Liver (tissue), 8 donors: ENCODE measurements at regions not wholly inside any gene's neighbourhood (a gene's known extent, or its start where the extent isn't known, plus 50 kb on each side); places are given as distances from the start of the nearest gene placed in this dataset.
A peak's percentile ranks its signal among the peaks of the same experiment; 100 is the strongest.

ENCODE experiments used
- DNase-seq: peaks from one replicate; pipeline ENCODE4 v3.0.0-alpha.2; 2017; ENCODE audit warnings: low spot score
- H3K27ac ChIP-seq, 2 donors: one replicate each; pipeline ENCODE4 v1.7.0; 2013; ENCODE audit warnings: inconsistent platforms in 2 of 2, low read length in 2 of 2, control low read depth in 1 of 2, low read depth in 1 of 2, mild to moderate bottlenecking in 1 of 2
- H3K27me3 ChIP-seq, 4 donors: one replicate each; pipeline versions ENCODE4 v1.6.1 to v1.7.0; 2013; ENCODE audit warnings: low read length in 3 of 4, inconsistent platforms in 1 of 4, mild to moderate bottlenecking in 1 of 4, moderate library complexity in 1 of 4; ENCODE audit not compliant: control insufficient read depth in 4 of 4, insufficient read depth in 4 of 4
- H3K36me3 ChIP-seq, 4 donors: one replicate each; pipeline versions ENCODE4 v1.6.1 to v1.7.0; 2013; ENCODE audit warnings: low read length in 3 of 4, mild to moderate bottlenecking in 3 of 4, low read depth in 1 of 4, moderate library complexity in 1 of 4; ENCODE audit not compliant: control insufficient read depth in 4 of 4, insufficient read depth in 3 of 4
- H3K4me1 ChIP-seq, 4 donors: one replicate each; pipeline versions ENCODE4 v1.6.1 to v1.7.0; 2013; ENCODE audit warnings: low read length in 3 of 4, mild to moderate bottlenecking in 3 of 4, moderate library complexity in 1 of 4; ENCODE audit not compliant: control insufficient read depth in 4 of 4, insufficient read depth in 4 of 4
- H3K4me3 ChIP-seq, 3 donors: one replicate each; pipeline versions ENCODE4 v1.6.1 to v1.7.0; 2013; ENCODE audit warnings: low read length in 3 of 3, control low read depth in 1 of 3, low read depth in 1 of 3, mild to moderate bottlenecking in 1 of 3
- H3K9ac ChIP-seq, 2 donors: one replicate each; pipeline ENCODE4 v1.7.0; 2013; ENCODE audit warnings: low read length in 2 of 2, mild to moderate bottlenecking in 2 of 2, moderate library complexity in 2 of 2, control low read depth in 1 of 2, low read depth in 1 of 2
- H3K9me3 ChIP-seq, 4 donors: one replicate each; pipeline versions ENCODE4 v1.6.1 to v1.7.0; 2013; ENCODE audit warnings: low read length in 3 of 4; ENCODE audit not compliant: control insufficient read depth in 4 of 4
- ATF3 ChIP-seq: IDR thresholded peaks from 2 replicates; pipeline ENCODE4 v1.6.1; 2016; ENCODE audit warnings: antibody characterized with exemption
- CTCF ChIP-seq: fragments of 150-350 bp; IDR thresholded peaks from 2 replicates; pipeline ENCODE4 v1.5.1; 2017; ENCODE audit warnings: improper control_type of control experiment, low read depth, low read length; ENCODE audit not compliant: missing input control
- EGR1 ChIP-seq, 2 donors: IDR thresholded peaks; 2 replicates each; pipeline ENCODE4 v1.6.1; 2016 to 2018; ENCODE audit warnings: antibody characterized with exemption in 2 of 2, low read depth in 2 of 2
- FOXA1 ChIP-seq: IDR thresholded peaks from 2 replicates; pipeline ENCODE4 v1.6.1; 2016; ENCODE audit warnings: antibody characterized with exemption
- FOXA2 ChIP-seq: IDR thresholded peaks from 2 replicates; pipeline ENCODE4 v1.6.1; 2016; ENCODE audit warnings: antibody characterized with exemption
- GABPA ChIP-seq, 2 donors: IDR thresholded peaks in 1 of 2; conservative IDR thresholded peaks in 1 of 2; 2 replicates each; pipeline ENCODE4 v1.6.1; 2016; ENCODE audit warnings: antibody characterized with exemption in 2 of 2, mild to moderate bottlenecking in 1 of 2, moderate library complexity in 1 of 2
- HNF4A ChIP-seq, 2 donors: conservative IDR thresholded peaks; 2 replicates each; pipeline ENCODE4 v1.6.1; 2016; ENCODE audit warnings: antibody characterized with exemption in 2 of 2, mild to moderate bottlenecking in 2 of 2
- HNF4G ChIP-seq: IDR thresholded peaks from 2 replicates; pipeline ENCODE4 v1.6.1; 2016; ENCODE audit warnings: antibody characterized with exemption
- JUND ChIP-seq, 2 donors: IDR thresholded peaks; 2 replicates each; pipeline ENCODE4 v1.6.1; 2016; ENCODE audit warnings: antibody characterized with exemption in 2 of 2
- MAX ChIP-seq: IDR thresholded peaks from 2 replicates; pipeline ENCODE4 v1.6.1; 2016; ENCODE audit warnings: antibody characterized with exemption
- NR2F2 ChIP-seq: IDR thresholded peaks from 2 replicates; pipeline ENCODE4 v1.6.1; 2016; ENCODE audit warnings: antibody characterized with exemption
- RAD21 ChIP-seq, 2 donors: IDR thresholded peaks; 2 replicates each; pipeline ENCODE4 v1.6.1; 2016; ENCODE audit warnings: antibody characterized with exemption in 2 of 2, mild to moderate bottlenecking in 2 of 2
- REST ChIP-seq: IDR thresholded peaks from 2 replicates; pipeline ENCODE4 v1.6.1; 2016; ENCODE audit warnings: antibody characterized with exemption, mild to moderate bottlenecking
- RXRA ChIP-seq, 2 donors: IDR thresholded peaks; 2 replicates each; pipeline ENCODE4 v1.6.1; 2017 to 2018; ENCODE audit warnings: antibody characterized with exemption in 2 of 2, mild to moderate bottlenecking in 1 of 2
- SP1 ChIP-seq: IDR thresholded peaks from 2 replicates; pipeline ENCODE4 v1.6.1; 2018; ENCODE audit warnings: antibody characterized with exemption, mild to moderate bottlenecking
- TAF1 ChIP-seq: conservative IDR thresholded peaks from 2 replicates; pipeline ENCODE4 v1.6.1; 2016; ENCODE audit warnings: antibody characterized with exemption, mild to moderate bottlenecking
- YY1 ChIP-seq: IDR thresholded peaks from 2 replicates; pipeline ENCODE4 v1.6.1; 2016; ENCODE audit warnings: antibody characterized with exemption, mild to moderate bottlenecking
- ZBTB33 ChIP-seq: IDR thresholded peaks from 2 replicates; pipeline ENCODE4 v1.6.1; 2016; ENCODE audit warnings: antibody characterized with exemption
- WGBS: extraction: QIAGEN DNeasy Blood & Tissue Kit; methylation state at CpG from one replicate; pipeline ENCODE4 v1.1.7; 2013; 5-methylcytosine and 5-hydroxymethylcytosine counted together
- donor health status: healthy.
- donor health status: healthy.
- donor health status: healthy.
- donor health status: healthy.
- donor health status: healthy.

- Histone ChIP-seq H3K27ac (no peak overlapping the region), H3K36me3 (no peaks in the 10 kb centered on the region), H3K4me3 (no peak overlapping the region), H3K9me3 (no peaks in the 10 kb centered on the region), H3K9ac (no peak overlapping the region), H3K27me3 (no peaks in the 10 kb centered on the region), H3K4me1 (peaks cover 4 to 21% (median 17%) of the 10 kb centered on the region in 4 donors)
- TF ChIP-seq FOXA1 (no peak), NR2F2 (peak; percentile 66), RXRA (IDR thresholded peaks at IDR 0.05) (peak; percentile 64 to 76)
- WGBS = 92% methylated on average over 18 of the region's 18 CpGs
- no peak for DNase-seq
Observed at GRCh38 chr14:101508948-101509729, 52.2 kb upstream of the DIO3 start.

GRCh38 chr14:101509730-101510371, 51.4 kb upstream of the DIO3 start:
- H3K4me1 ChIP-seq = peaks cover 4 to 21% (median 17%) of the 10 kb centered on the region in 4 donors
- no peak overlapping the region for H3K9ac ChIP-seq
- TF ChIP-seq RXRA (IDR thresholded peaks at IDR 0.05) (no peak), GABPA (IDR thresholded peaks at IDR 0.05 in 1 of 2, conservative IDR thresholded peaks at IDR 0.05 in 1 of 2) (no peak), MAX (no peak), NR2F2 (no peak), CTCF (no peak), RAD21 (IDR thresholded peaks at IDR 0.05) (no peak), TAF1 (no peak), FOXA2 (no peak), SP1 (no peak), HNF4G (no peak), YY1 (no peak), FOXA1 (no peak), JUND (IDR thresholded peaks at IDR 0.05) (no peak), ATF3 (no peak), HNF4A (conservative IDR thresholded peaks at IDR 0.05) (no peak), ZBTB33 (no peak), EGR1 (IDR thresholded peaks at IDR 0.05; ENCODE audit: low read depth in 2 of 2) (no peak), REST (no peak)
- no peaks in the 10 kb centered on the region for H3K9me3 ChIP-seq
- H3K4me3 ChIP-seq = no peak overlapping the region
- H3K27ac ChIP-seq = no peak overlapping the region
- H3K36me3 ChIP-seq = no peaks in the 10 kb centered on the region
- no peak for DNase-seq
- H3K27me3 ChIP-seq = no peaks in the 10 kb centered on the region
- 93% methylated on average over 21 of the region's 21 CpGs for WGBS
